ENCODE measurements at regions not wholly inside any gene's neighbourhood (a gene's known extent, or its start where the extent isn't known, plus 50 kb on each side); places are given as distances from the start of the nearest gene placed in this dataset.
"Not testable (repeated sequence)": the region's sequence is repeated elsewhere in the genome, so short reads cannot be mapped to it uniquely, and the experiment has no call there.

DNA sequence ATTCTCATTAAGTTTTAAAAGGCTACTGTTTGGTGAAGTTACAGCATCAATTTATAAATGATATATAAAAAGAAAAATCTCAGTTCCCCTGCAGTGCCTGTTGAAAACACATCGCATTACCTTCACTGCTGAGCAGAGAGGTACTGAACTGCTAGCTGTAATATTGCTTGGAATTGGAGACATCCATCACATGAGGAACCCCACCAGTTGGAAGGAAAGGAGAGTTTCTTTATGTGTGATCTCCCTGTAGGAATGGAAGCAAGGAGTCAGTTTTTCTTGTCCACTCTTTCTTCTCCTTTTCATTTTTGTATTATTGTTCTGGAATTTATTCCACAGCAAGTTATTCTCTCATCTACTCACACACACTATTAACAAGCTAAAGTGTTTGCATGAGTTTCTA lies 1586.0 kb upstream of the PRR20A start:
- intact Hi-C loops (cut with DNase I), result no loop called here
- DNase-seq (no peak), ATAC-seq (ENCODE audit: poor library complexity) (no peak)

DNA sequence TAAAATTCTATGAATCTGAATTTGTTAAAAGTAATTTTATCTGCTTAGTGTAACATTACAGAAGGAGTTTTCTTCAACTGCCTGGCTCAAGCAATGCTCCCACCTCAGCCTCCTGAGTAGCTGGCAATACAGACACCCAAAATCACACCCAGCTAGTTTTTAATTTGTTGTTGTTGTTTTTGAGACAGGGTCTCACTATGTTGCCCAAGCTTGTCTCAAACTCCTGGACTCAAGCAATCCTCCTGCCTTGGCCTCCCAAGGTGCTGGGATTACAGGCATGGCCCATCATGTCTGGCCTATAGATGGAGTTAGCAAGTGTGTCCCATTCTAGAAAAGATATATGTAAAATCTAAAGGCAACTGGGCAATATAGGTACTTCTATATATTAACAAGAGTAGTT lies 1580.4 kb upstream of the PRR20A start:
- DNase-seq (no peak), ATAC-seq (ENCODE audit: poor library complexity) (no peak)
- intact Hi-C loops (cut with DNase I), result no loop called here

GRCh38 chr13:55563267-55563666 lies 1577.5 kb upstream of the PRR20A start:
- intact Hi-C loops (cut with DNase I), result no loop called here
- DNase-seq, result no peak
- no peak for ATAC-seq (ENCODE audit: poor library complexity)

DNA sequence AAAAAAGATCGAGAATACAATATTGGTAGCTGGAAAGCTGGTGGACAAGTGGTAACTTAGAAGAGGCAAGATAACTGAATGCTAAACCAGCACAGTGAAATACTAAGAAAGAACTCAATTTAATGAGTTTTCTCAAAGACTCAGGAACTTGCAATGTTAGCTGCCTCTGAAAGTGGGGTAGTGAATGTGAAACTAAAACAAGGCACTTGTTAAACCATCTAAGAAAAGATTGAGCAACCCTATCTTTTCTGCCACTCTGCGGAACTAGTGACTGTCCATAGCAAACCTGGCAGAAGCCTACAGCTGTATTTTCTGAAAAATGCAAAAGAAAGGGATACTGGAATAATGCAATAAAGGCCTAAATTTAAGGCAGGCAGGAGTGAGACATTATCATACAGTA lies 1574.4 kb upstream of the PRR20A start:
- no peak for ATAC-seq (ENCODE audit: poor library complexity)
- no peak for DNase-seq
- intact Hi-C loops (cut with DNase I), result no loop called here

GRCh38 chr13:55566779-55567178 lies 1573.9 kb upstream of the PRR20A start:
- ATAC-seq (ENCODE audit: poor library complexity) (no peak), DNase-seq (no peak)
- intact Hi-C loops (cut with DNase I), result no loop called here

GRCh38 chr13:55567721-55568625 lies 1572.7 kb upstream of the PRR20A start:
- ATAC-seq (ENCODE audit: poor library complexity) (no peak), DNase-seq (no peak)
- intact Hi-C loops (cut with DNase I), result no loop called here

GRCh38 chr13:55569082-55569481 lies 1571.6 kb upstream of the PRR20A start:
- ATAC-seq (ENCODE audit: poor library complexity), result no peak
- DNase-seq, result no peak

GRCh38 chr13:55569514-55569913 lies 1571.2 kb upstream of the PRR20A start:
- ATAC-seq (ENCODE audit: poor library complexity), result no peak
- no peak for DNase-seq
- intact Hi-C loops (cut with DNase I), result no loop called here

More at GRCh38 chr13:55569082-55569481, 1571.6 kb upstream of the PRR20A start:
- intact Hi-C loops (cut with DNase I), result no loop called here

DNA sequence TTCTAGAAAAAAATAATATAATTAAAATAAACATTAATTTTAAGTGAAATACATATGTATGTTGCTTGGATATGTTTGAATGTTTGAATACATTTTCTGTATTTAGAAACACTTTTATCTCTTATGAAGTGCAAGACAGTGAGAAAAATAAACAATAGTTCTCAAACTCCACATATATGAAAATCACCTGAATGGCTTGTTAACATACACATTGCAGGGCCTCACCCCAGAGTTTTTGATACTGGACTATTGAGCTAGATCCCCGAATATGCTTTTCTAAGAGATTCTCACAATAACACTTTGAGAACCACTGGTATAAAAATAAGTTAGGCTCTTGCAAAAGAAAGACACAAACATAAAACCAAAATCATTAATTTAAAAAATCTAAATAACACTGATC lies 1570.3 kb upstream of the PRR20A start:
- ATAC-seq (ENCODE audit: poor library complexity) (no peak), DNase-seq (no peak)
- intact Hi-C loops (cut with DNase I), result no loop called here

DNA sequence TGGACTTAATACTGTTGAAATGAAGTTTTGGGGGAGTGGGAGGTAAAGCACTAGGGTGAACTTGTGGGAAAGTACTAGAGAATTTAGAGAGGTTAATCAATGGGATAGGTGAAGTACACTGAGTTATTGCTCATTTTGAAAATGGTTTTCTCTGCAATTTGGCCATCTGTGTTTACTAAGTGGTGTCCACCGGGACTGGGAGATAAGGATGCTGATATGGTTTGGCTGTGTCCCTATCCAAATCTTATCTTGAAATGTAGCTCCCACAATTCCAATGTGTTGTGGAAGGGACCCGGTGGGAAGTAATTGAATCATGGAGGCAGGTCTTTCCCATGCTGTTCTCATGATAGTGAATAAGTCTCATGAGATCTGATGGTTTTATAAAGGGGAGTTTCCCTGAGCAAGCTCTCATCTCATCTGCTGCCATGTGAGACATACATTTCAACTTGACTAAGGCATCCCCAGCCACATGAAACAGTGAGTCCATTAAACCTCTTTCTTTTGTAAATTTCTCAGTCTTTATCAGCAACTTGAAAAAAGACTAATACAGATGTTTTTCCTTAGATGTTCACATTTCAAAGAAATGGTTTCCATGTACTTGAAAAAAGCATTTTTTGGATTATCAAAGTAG lies 1569.4 kb upstream of the PRR20A start:
- DNase-seq (no peak), ATAC-seq (ENCODE audit: poor library complexity) (no peak)
- intact Hi-C loops (cut with DNase I), result no loop called here

DNA sequence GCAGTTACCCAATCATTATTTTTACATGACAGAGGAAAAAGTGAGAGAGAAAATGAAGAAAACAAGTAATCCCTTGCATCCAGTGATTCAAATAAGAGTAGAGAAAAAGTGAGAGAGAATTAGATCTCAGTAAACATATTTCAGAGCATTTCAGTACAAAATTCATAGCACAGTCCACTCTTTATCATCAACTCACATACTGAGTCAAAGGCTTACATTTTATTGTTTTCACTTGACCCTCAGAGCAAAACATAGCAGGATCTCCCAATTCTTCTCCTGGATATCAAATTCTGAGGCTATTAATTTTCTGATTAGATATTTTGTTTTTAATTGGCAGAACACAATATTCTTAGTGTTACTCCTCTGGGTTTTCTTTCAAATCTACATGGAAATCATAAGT lies 1568.3 kb upstream of the PRR20A start:
- ATAC-seq (ENCODE audit: poor library complexity) (no peak), DNase-seq (no peak)
- intact Hi-C loops (cut with DNase I), result no loop called here

DNA sequence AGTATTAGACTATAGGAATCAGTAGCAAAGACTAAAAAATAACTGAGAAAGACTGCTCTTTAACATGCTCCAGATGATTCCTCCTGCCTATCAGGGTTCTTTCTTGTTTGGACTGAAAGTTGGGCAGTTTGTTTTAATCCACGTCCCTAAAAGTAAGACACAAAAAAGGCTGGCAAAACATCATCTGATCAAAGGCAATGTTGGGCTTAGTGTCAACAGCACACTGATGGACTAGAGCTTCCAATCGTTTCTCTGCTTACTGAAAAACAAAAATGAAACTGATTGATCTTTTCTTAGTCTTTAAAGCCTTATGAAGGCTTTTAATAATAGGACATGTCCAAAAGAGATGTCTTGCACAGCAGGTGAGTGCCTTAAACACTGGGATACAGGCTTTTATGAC lies 1567.9 kb upstream of the PRR20A start:
- intact Hi-C loops (cut with DNase I), result no loop called here
- ATAC-seq (ENCODE audit: poor library complexity), result no peak

DNA sequence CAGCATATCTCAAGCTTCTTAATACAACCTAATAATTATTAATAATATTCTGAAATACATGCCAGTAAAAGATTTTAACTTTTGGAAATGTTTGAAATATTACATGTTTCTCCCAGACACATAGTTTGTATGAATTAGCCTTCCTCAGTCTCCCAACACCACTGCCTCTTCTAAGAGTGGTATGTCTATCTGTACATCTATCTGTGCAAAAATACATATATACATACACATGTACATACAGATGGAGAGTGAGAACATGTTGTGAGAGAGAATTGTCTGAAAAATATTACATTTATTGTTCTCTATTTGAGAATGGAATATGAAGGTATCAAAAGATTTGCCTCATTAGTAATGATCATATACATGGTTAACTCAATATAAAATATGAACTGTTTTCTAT lies 1567.2 kb upstream of the PRR20A start:
- ATAC-seq (ENCODE audit: poor library complexity), result no peak
- intact Hi-C loops (cut with DNase I), result no loop called here
- no peak for DNase-seq

More for the DNA sequence above, 1567.9 kb upstream of the PRR20A start:
- no peak for DNase-seq

GRCh38 chr13:55576389-55576788 lies 1564.3 kb upstream of the PRR20A start:
- DNase-seq (no peak), ATAC-seq (ENCODE audit: poor library complexity) (no peak)
- intact Hi-C loops (cut with DNase I), result no loop called here

GRCh38 chr13:55577082-55577846 lies 1563.5 kb upstream of the PRR20A start:
- no peak for ATAC-seq (ENCODE audit: poor library complexity)
- no peak for DNase-seq
- intact Hi-C loops (cut with DNase I), result no loop called here

- intact Hi-C loops (cut with DNase I), result no loop called here
- DNase-seq (no peak), ATAC-seq (ENCODE audit: poor library complexity) (no peak)
Measured at GRCh38 chr13:55577847-55578210, 1562.9 kb upstream of the PRR20A start.

- DNase-seq; ATAC-seq (ENCODE audit: poor library complexity); intact Hi-C loops (cut with DNase I): not testable (repeated sequence)
Measured at GRCh38 chr13:55582294-55582693, 1558.4 kb upstream of the PRR20A start.

- ATAC-seq (ENCODE audit: poor library complexity), result no peak
- intact Hi-C loops (cut with DNase I), result no loop called here
- DNase-seq, result no peak
Measured at GRCh38 chr13:55583953-55584593, 1556.6 kb upstream of the PRR20A start.

DNA sequence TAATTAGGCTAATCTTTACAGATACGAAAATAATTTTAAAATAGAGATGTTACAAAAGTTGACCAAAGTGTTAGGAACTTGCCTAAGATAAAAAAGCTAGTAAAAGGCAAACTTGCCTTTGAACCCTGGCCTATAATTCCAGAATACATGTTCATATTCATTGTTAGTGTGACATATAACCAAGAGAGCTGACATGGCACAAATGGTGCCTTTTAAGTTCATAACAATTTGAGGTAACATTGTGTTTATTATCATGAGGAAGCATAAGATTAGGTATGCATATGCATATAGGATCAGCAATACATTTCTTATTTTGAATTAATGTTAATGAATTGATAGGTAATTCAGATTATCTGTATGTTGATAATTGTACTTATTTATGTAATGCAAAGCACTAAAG lies 1537.9 kb upstream of the PRR20A start:
- ATAC-seq (ENCODE audit: poor library complexity), result no peak
- DNase-seq, result no peak
- intact Hi-C loops (cut with DNase I), result no loop called here
